ACHN (cell line): ENCODE measurements at regions not wholly inside any gene's neighbourhood (a gene's known extent, or its start where the extent isn't known, plus 50 kb on each side); places are given as distances from the start of the nearest gene placed in this dataset.
"Not testable (repeated sequence)": the region's sequence is repeated elsewhere in the genome, so short reads cannot be mapped to it uniquely, and the experiment has no call there.

ENCODE experiments used
- DNase-seq: peaks from one replicate; pipeline ENCODE4 v3.0.0-alpha.2; 2015
- in situ Hi-C: cut with HindIII; loops from 2 replicates; pipeline ENCODE4 v1.10.0; 2017; ENCODE audit warnings: low sequenced_read_pairs, low pct_ligation_motif_present, low pct_unique_long_range_greater_than_20kb

GRCh38 chrX:127177966-127178365, 358.4 kb downstream of the PRR32 start:
- in situ Hi-C loops, result no loop called here
- no peak for DNase-seq

- in situ Hi-C loops, result no loop called here
Measured at GRCh38 chrX:127187095-127187494, 367.6 kb downstream of the PRR32 start.

GRCh38 chrX:127190381-127190780, 370.9 kb downstream of the PRR32 start:
- no peak for DNase-seq
- in situ Hi-C loops, result no loop called here

More at GRCh38 chrX:127187095-127187494, 367.6 kb downstream of the PRR32 start:
- no peak for DNase-seq

GRCh38 chrX:127207326-127207725, 387.8 kb downstream of the PRR32 start:
- in situ Hi-C loops, result no loop called here
- no peak for DNase-seq

GRCh38 chrX:127221821-127222220, 402.3 kb downstream of the PRR32 start:
- in situ Hi-C loops, DNase-seq: not testable (repeated sequence)

- in situ Hi-C loops, result no loop called here
- DNase-seq, result no peak
Measured at GRCh38 chrX:127243654-127244053, 424.1 kb downstream of the PRR32 start.

GRCh38 chrX:127259742-127260141, 440.2 kb downstream of the PRR32 start:
- no peak for DNase-seq
- in situ Hi-C loops, result no loop called here

- DNase-seq, result no peak
- in situ Hi-C loops, result no loop called here
Measured at GRCh38 chrX:127276326-127276725, 456.8 kb downstream of the PRR32 start.

- in situ Hi-C loops, result no loop called here
- DNase-seq, result no peak
Measured at GRCh38 chrX:127300511-127300910, 481.0 kb downstream of the PRR32 start.

- in situ Hi-C loops, result no loop called here
- DNase-seq, result no peak
Measured at GRCh38 chrX:127302841-127303240, 483.3 kb downstream of the PRR32 start.

- in situ Hi-C loops, result no loop called here
- no peak for DNase-seq
Measured at GRCh38 chrX:127305013-127305412, 485.5 kb downstream of the PRR32 start.

- in situ Hi-C loops, result no loop called here
- no peak for DNase-seq
Measured at GRCh38 chrX:127306262-127306661, 486.7 kb downstream of the PRR32 start.

GRCh38 chrX:127313635-127314034, 494.1 kb downstream of the PRR32 start:
- no peak for DNase-seq
- in situ Hi-C loops, result no loop called here

- no peak for DNase-seq
- in situ Hi-C loops, result no loop called here
Measured at GRCh38 chrX:127317159-127317558, 497.6 kb downstream of the PRR32 start.

GRCh38 chrX:127324128-127324527, 504.6 kb downstream of the PRR32 start:
- in situ Hi-C loops, result no loop called here
- DNase-seq, result no peak
